Parathyroid adenoma (tissue), 2 donors: ENCODE measurements at regions not wholly inside any gene's neighbourhood (a gene's known extent, or its start where the extent isn't known, plus 50 kb on each side); places are given as distances from the start of the nearest gene placed in this dataset.
"Not testable (repeated sequence)": the region's sequence is repeated elsewhere in the genome, so short reads cannot be mapped to it uniquely, and the experiment has no call there.

Source experiments
- H2AFZ ChIP-seq: fragments of 300-600 bp; sonication (generic); one replicate; pipeline ENCODE4 v1.7.0; 2017; ENCODE audit warnings: antibody characterized with exemption, mild to moderate bottlenecking
- H3K27ac ChIP-seq: fragments of 300-600 bp; sonication (generic); one replicate; pipeline ENCODE4 v1.7.0; 2017
- H3K27me3 ChIP-seq: fragments of 300-600 bp; sonication (generic); one replicate; pipeline ENCODE4 v1.7.0; 2017; ENCODE audit warnings: low read length; ENCODE audit not compliant: control insufficient read depth, insufficient read depth
- H3K36me3 ChIP-seq: fragments of 300-600 bp; sonication (generic); one replicate; pipeline ENCODE4 v1.7.0; 2017; ENCODE audit warnings: low read length; ENCODE audit not compliant: control insufficient read depth, insufficient read depth
- H3K4me1 ChIP-seq: fragments of 300-600 bp; sonication (generic); one replicate; pipeline ENCODE4 v1.7.0; 2017; ENCODE audit warnings: control low read depth
- H3K4me2 ChIP-seq: fragments of 300-600 bp; sonication (generic); one replicate; pipeline ENCODE4 v1.7.0; 2017; ENCODE audit warnings: low read length
- H3K4me3 ChIP-seq: fragments of 300-600 bp; sonication (generic); one replicate; pipeline ENCODE4 v1.7.0; 2017; ENCODE audit warnings: low read depth, low read length
- H3K79me2 ChIP-seq: fragments of 300-600 bp; sonication (generic); one replicate; pipeline ENCODE4 v1.7.0; 2017; ENCODE audit warnings: control low read depth
- H3K9ac ChIP-seq: fragments of 300-600 bp; sonication (generic); one replicate; pipeline ENCODE4 v1.7.0; 2017; ENCODE audit warnings: mild to moderate bottlenecking
- H3K9me3 ChIP-seq: fragments of 300-600 bp; sonication (generic); one replicate; pipeline ENCODE4 v1.7.0; 2017; ENCODE audit warnings: low read length; ENCODE audit not compliant: control insufficient read depth
- TF ChIP-seq, protein P1 (sequence below): fragments of 300-600 bp; sonication (generic); IDR thresholded peaks from one replicate; pipeline ENCODE4 v1.7.0; 2017; ENCODE audit warnings: antibody characterized with exemption, mild to moderate bottlenecking
- donor health status: primary hyperparathyroidism.

GRCh38 chr6:139447656-139447975 lies 73.2 kb upstream of the CITED2 start:
- H3K9me3 ChIP-seq = no peaks in the 10 kb centered on the region
- TF ChIP-seq, protein P1, sequence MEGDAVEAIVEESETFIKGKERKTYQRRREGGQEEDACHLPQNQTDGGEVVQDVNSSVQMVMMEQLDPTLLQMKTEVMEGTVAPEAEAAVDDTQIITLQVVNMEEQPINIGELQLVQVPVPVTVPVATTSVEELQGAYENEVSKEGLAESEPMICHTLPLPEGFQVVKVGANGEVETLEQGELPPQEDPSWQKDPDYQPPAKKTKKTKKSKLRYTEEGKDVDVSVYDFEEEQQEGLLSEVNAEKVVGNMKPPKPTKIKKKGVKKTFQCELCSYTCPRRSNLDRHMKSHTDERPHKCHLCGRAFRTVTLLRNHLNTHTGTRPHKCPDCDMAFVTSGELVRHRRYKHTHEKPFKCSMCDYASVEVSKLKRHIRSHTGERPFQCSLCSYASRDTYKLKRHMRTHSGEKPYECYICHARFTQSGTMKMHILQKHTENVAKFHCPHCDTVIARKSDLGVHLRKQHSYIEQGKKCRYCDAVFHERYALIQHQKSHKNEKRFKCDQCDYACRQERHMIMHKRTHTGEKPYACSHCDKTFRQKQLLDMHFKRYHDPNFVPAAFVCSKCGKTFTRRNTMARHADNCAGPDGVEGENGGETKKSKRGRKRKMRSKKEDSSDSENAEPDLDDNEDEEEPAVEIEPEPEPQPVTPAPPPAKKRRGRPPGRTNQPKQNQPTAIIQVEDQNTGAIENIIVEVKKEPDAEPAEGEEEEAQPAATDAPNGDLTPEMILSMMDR = no peak
- H3K27me3 ChIP-seq = no peaks in the 10 kb centered on the region
- H3K9ac ChIP-seq = no peak overlapping the region
- no peak overlapping the region for H3K4me3 ChIP-seq
- H3K36me3 ChIP-seq = no peaks in the 10 kb centered on the region
- H3K79me2 ChIP-seq = no peaks in the 10 kb centered on the region
- no peak overlapping the region for H3K4me2 ChIP-seq
- peaks cover 41% of the 10 kb centered on the region for H3K4me1 ChIP-seq
- H3K27ac ChIP-seq = peak overlapping the region; percentile 67
- peak overlapping the region; percentile 31 for H2AFZ ChIP-seq

DNA sequence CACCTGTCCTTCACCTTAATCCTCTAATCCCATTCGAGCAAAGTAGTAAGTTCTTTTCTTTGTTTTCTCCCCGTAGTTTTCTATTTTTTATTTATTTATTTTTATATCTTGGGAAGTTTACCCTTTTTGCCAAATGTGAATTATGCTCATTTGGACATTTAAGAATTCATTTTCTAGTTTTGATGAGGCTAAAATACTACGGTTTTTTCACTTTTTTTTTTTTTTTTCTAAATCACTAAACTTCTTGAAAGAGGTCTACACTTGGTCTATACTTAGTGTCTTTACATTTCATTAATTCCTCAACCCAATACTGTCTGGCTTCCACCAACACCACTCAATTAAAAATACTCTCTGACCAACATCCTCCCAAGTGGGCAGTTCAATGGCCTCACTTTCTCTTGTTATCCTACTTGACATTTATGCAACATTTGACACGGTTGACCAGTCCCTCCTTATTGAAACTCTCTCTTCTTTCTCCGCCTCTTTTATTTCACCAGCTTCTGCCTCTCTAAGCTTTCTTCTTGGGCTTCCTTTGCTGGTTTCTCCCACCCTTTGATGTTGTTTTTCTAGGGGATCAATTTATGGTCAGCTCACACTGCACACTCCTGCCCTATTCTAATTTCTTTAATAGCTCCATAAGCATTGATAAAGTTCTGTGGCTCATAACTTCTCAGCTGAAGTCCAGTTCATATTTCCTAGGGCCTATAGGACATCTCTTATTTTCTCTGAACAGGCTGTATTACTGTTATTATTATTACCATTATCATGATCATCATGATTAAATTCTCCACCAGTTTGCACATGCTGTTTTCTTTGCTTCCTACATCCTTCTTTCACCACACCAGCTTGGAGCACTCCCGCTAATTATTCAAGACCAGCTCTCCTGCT lies 72.6 kb upstream of the CITED2 start:
- no peaks in the 10 kb centered on the region for H3K79me2 ChIP-seq
- H3K27me3 ChIP-seq = no peaks in the 10 kb centered on the region
- peak overlapping the region; percentile 67 for H3K27ac ChIP-seq
- H3K9ac ChIP-seq = no peak overlapping the region
- H3K9me3 ChIP-seq = no peaks in the 10 kb centered on the region
- peaks cover 35% of the 10 kb centered on the region for H3K4me1 ChIP-seq
- peak overlapping the region; percentile 49 for H2AFZ ChIP-seq
- H3K36me3 ChIP-seq = no peaks in the 10 kb centered on the region
- H3K4me3 ChIP-seq = no peak overlapping the region
- no peak overlapping the region for H3K4me2 ChIP-seq
- TF ChIP-seq, protein P1 = no peak

DNA sequence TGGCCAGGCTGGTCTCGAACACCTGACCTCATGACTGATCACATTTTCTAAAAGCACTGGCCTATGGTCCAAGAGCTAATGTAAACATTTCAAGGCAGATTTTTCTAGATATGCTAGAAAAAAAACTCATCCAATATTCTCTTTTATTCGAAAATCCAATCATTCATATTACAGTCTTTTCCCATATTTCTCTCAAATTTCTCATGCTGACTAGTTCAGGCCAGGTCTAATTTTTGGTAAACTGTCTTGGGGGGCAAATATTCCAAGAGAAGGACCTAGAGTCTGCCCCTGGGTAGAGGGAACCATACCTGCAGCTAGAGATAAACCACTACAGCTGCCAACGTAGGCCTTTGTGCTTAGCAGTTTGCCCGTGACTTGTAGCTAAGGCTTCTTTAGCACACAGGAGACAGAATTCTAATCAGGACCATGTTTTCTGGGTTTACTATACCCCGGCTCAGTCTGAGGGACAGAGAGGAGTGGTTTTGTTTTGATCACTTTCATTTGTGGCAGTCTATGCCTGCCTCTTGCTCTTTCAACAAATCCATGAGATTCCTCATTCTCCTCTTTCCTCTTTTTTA lies 71.8 kb upstream of the CITED2 start:
- Histone ChIP-seq H2AFZ (peak overlapping the region; percentile 49), H3K79me2 (no peaks in the 10 kb centered on the region), H3K36me3 (no peaks in the 10 kb centered on the region), H3K4me3 (no peak overlapping the region), H3K9me3 (no peaks in the 10 kb centered on the region), H3K4me2 (no peak overlapping the region), H3K9ac (no peak overlapping the region), H3K4me1 (peaks cover 27% of the 10 kb centered on the region), H3K27ac (peak overlapping the region; percentile 43), H3K27me3 (no peaks in the 10 kb centered on the region)
- TF ChIP-seq, protein P1 = no peak

GRCh38 chr6:139444273-139444787 lies 69.9 kb upstream of the CITED2 start:
- not testable (repeated sequence) for H3K4me3 ChIP-seq, H3K27ac ChIP-seq, H3K79me2 ChIP-seq, H3K9me3 ChIP-seq, H3K36me3 ChIP-seq, H3K27me3 ChIP-seq, H3K9ac ChIP-seq, H2AFZ ChIP-seq, H3K4me2 ChIP-seq
- peaks cover 19% of the 10 kb centered on the region for H3K4me1 ChIP-seq

- H3K27ac ChIP-seq = no peak overlapping the region
- no peak overlapping the region for H3K9ac ChIP-seq
- H3K36me3 ChIP-seq = no peaks in the 10 kb centered on the region
- H3K4me3 ChIP-seq = no peak overlapping the region
- H2AFZ ChIP-seq = no peak overlapping the region
- peaks cover 2% of the 10 kb centered on the region for H3K79me2 ChIP-seq
- TF ChIP-seq, protein P1 = no peak
- no peak overlapping the region for H3K4me2 ChIP-seq
- H3K27me3 ChIP-seq = no peaks in the 10 kb centered on the region
- H3K4me1 ChIP-seq = peaks cover 15% of the 10 kb centered on the region
- no peaks in the 10 kb centered on the region for H3K9me3 ChIP-seq
These were observed 69.0 kb upstream of the CITED2 start for GRCh38 chr6:139443231-139444112.
